ENCODE measurements at regions not wholly inside any gene's neighbourhood (a gene's known extent, or its start where the extent isn't known, plus 50 kb on each side); places are given as distances from the start of the nearest gene placed in this dataset.

DNA sequence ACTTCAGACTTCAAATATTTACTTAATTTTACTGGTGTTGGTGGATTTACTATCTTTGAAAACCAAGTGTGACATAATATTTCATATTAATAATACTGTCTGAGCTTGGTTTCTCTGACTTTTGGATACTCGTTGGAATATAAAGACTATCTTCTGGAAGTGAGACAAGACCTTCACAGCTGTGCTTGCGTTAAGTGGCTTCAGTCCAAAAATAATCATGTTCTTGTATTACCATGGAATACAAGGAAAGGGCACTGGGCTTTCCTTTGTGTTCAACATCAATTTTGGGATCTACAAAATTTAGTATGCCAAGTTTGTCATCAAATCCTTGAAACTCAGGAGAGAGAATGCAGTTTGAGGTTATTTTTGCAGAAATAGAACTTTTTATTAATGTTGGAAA lies 712.4 kb upstream of the LCORL start:
- H3K27me3 ChIP-seq (ENCODE audit: control insufficient read depth in 2 of 2, insufficient read depth in 2 of 2, low read length in 2 of 2) = no peaks in the 10 kb centered on the region
- H3K9me3 ChIP-seq (ENCODE audit: control insufficient read depth in 2 of 3, low read length in 3 of 3) = no peaks in the 10 kb centered on the region
- peaks cover 0 to 8% (median 0%) of the 10 kb centered on the region in 11 donors for H3K9me3 Mint-ChIP-seq
- ATAC-seq (no peak), DNase-seq (no peak)
- no peak overlapping the region for H3K27ac Mint-ChIP-seq
- H3K36me3 Mint-ChIP-seq = no peaks in the 10 kb centered on the region
- POLR2A ChIA-PET = no interaction called here
- no peak overlapping the region for H3K4me3 Mint-ChIP-seq
- peaks cover 0 to 1% (median 0%) of the 10 kb centered on the region in 7 donors for H3K4me1 Mint-ChIP-seq
- H3K27ac ChIP-seq (ENCODE audit: low read depth, low read length) = no peak overlapping the region
- no peaks in the 10 kb centered on the region for H3K27me3 Mint-ChIP-seq
- no peaks in the 10 kb centered on the region for H3K36me3 ChIP-seq (ENCODE audit: control insufficient read depth in 2 of 3, insufficient read depth in 3 of 3, low read length in 3 of 3)
- H3K4me1 ChIP-seq (ENCODE audit: control insufficient read depth in 2 of 2, insufficient read depth in 2 of 2, low read length in 2 of 2) = no peaks in the 10 kb centered on the region
- no peak overlapping the region for H3K4me3 ChIP-seq (ENCODE audit: low read length)
- CTCF ChIA-PET = no interaction called here
- intact Hi-C loops (cut with micrococcal nuclease) = no loop called here

DNA sequence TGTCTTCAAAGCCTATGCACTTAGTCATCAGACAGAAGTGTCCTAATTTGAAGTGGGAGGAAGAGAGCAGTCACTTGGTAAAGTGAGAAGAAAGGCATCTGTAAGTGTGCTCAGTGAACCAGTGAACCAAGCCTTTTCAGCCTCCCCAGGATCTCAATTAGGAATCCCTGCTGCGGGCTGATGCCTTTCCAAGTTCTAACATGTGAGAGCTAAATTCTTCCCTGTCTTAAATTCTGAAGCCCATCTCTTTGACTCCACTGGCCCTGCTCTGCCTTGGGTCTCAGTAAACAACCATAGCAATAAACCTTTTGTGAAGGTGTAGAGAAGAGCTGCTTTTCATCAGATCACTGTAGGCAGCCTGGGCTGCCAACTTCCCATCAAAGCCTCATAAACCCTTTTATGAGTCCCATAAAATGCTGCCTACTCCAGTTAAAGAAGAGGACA lies 701.2 kb upstream of the LCORL start:
- DNase-seq (no peak), ATAC-seq (no peak)
- intact Hi-C loops (cut with micrococcal nuclease) = no loop called here
- no peaks in the 10 kb centered on the region for H3K36me3 Mint-ChIP-seq
- no peaks in the 10 kb centered on the region for H3K4me1 ChIP-seq (ENCODE audit: control insufficient read depth in 2 of 2, insufficient read depth in 2 of 2, low read length in 2 of 2)
- no peak overlapping the region for H3K4me3 ChIP-seq (ENCODE audit: low read length)
- H3K4me1 Mint-ChIP-seq = no peaks in the 10 kb centered on the region
- H3K27ac ChIP-seq (ENCODE audit: low read depth, low read length) = no peak overlapping the region
- no peaks in the 10 kb centered on the region for H3K27me3 ChIP-seq (ENCODE audit: control insufficient read depth in 2 of 2, insufficient read depth in 2 of 2, low read length in 2 of 2)
- H3K9me3 ChIP-seq (ENCODE audit: control insufficient read depth in 2 of 3, low read length in 3 of 3) = no peaks in the 10 kb centered on the region
- no peak overlapping the region for H3K4me3 Mint-ChIP-seq
- H3K27ac Mint-ChIP-seq = no peak overlapping the region
- no peaks in the 10 kb centered on the region for H3K36me3 ChIP-seq (ENCODE audit: control insufficient read depth in 2 of 3, insufficient read depth in 3 of 3, low read length in 3 of 3)
- peaks cover 0 to 7% (median 0%) of the 10 kb centered on the region in 5 donors for H3K27me3 Mint-ChIP-seq
- POLR2A ChIA-PET = no interaction called here
- CTCF ChIA-PET = no interaction called here
- H3K9me3 Mint-ChIP-seq = peaks cover 0 to 12% (median 3%) of the 10 kb centered on the region in 11 donors

DNA sequence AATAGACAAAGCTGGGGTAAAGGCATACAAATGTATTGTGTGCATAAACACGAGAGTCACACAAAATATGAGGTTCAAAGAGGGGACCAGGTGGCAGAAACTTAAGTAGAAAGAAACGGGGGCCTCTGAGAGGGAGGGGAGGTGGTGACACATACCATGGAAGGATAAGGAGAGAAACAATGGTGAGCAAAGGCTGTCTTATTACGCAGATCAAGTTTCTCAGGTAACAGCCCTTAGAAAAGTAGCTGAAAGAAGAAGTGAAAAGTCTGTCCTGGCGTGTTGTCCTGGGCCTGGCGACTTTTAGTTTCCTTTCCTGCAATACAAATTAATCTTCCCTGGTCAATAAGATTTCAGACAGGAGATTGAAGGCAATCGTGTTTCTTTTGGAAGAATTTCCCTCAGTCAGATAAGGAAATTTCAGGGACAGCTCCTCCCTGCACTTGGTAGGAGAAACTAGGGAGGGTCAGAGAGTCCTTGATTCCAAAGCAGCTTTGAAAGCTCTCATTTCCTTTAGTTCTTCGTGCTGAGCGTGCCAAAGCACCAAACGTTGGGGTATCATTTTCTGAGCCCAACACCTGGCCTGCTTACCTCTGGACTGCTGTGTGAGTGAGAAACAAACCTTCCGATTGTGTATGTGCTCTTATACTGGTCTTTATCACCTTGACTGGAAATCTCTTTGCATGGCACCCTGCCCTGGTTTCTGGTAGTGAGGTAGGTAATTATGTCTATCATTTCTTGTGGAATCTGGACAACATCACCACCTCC lies 676.7 kb upstream of the LCORL start:
- Histone ChIP-seq H3K27me3 (ENCODE audit: control insufficient read depth in 2 of 2, insufficient read depth in 2 of 2, low read length in 2 of 2) (no peaks in the 10 kb centered on the region), H3K4me1 (ENCODE audit: control insufficient read depth in 2 of 2, insufficient read depth in 2 of 2, low read length in 2 of 2) (no peaks in the 10 kb centered on the region), H3K27ac (ENCODE audit: low read depth, low read length) (no peak overlapping the region), H3K9me3 (ENCODE audit: control insufficient read depth in 2 of 3, low read length in 3 of 3) (no peaks in the 10 kb centered on the region), H3K4me3 (ENCODE audit: low read length) (no peak overlapping the region), H3K36me3 (ENCODE audit: control insufficient read depth in 2 of 3, insufficient read depth in 3 of 3, low read length in 3 of 3) (no peaks in the 10 kb centered on the region)
- CTCF ChIA-PET = no interaction called here
- Mint-ChIP-seq H3K4me1 (no peaks in the 10 kb centered on the region), H3K27ac (no peak overlapping the region), H3K4me3 (no peak overlapping the region), H3K9me3 (peaks cover 0 to 6% (median 0%) of the 10 kb centered on the region in 11 donors), H3K27me3 (peaks cover 0 to 7% (median 3%) of the 10 kb centered on the region in 5 donors), H3K36me3 (no peaks in the 10 kb centered on the region)
- DNase-seq (no peak), ATAC-seq (no peak)
- POLR2A ChIA-PET = no interaction called here
- intact Hi-C loops (cut with micrococcal nuclease) = no loop called here

DNA sequence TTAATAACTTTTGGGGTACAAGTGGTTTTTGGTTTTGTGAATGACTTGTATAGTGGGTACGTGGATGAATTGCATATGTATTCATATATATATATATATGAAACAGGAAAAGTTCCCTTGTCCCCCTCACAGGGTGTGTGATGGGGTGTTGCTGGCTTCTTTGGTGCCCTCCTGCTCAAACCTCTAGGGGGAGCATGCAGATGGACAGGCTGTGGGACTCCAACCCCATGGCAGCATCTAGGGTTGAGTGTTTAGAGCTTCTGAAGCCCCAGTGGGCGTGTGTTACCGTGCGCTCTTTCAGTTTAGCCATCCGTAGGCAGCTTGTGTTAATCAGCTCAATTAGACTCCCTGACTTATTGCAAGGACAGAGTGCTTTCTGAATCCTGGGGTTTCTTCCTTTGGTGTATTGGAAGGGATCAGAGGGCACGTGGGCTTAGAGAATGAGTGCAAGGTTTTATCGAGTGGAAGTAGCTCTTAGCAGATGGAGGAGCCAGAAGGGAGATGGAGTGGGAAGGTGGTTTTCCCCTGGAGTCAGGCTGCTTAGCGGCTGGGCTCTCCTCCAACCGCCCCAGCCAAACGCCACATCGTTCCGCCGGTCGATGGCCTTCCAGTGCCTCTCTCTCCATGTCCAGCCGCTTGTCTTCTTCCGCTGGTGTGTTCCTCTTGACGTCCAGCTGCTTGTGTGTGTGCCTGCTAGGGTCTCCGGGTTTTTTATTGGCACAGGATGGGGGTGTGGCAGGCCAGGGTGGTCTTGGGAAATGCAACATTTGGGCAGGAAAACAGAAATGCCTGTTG lies 674.4 kb upstream of the LCORL start:
- Mint-ChIP-seq H3K36me3 (no peaks in the 10 kb centered on the region), H3K4me1 (no peaks in the 10 kb centered on the region), H3K4me3 (no peak overlapping the region), H3K9me3 (no peaks in the 10 kb centered on the region), H3K27me3 (peaks cover 5 to 16% (median 7%) of the 10 kb centered on the region in 5 donors), H3K27ac (no peak overlapping the region)
- ATAC-seq (no peak), DNase-seq (no peak)
- CTCF ChIA-PET = no interaction called here
- Histone ChIP-seq H3K27ac (ENCODE audit: low read depth, low read length) (no peak overlapping the region), H3K9me3 (ENCODE audit: control insufficient read depth in 2 of 3, low read length in 3 of 3) (no peaks in the 10 kb centered on the region), H3K27me3 (ENCODE audit: control insufficient read depth in 2 of 2, insufficient read depth in 2 of 2, low read length in 2 of 2) (peaks cover 3% of the 10 kb centered on the region in 2 donors), H3K4me1 (ENCODE audit: control insufficient read depth in 2 of 2, insufficient read depth in 2 of 2, low read length in 2 of 2) (no peaks in the 10 kb centered on the region), H3K36me3 (ENCODE audit: control insufficient read depth in 2 of 3, insufficient read depth in 3 of 3, low read length in 3 of 3) (no peaks in the 10 kb centered on the region), H3K4me3 (ENCODE audit: low read length) (no peak overlapping the region)
- POLR2A ChIA-PET = no interaction called here
- intact Hi-C loops (cut with micrococcal nuclease) = no loop called here

DNA sequence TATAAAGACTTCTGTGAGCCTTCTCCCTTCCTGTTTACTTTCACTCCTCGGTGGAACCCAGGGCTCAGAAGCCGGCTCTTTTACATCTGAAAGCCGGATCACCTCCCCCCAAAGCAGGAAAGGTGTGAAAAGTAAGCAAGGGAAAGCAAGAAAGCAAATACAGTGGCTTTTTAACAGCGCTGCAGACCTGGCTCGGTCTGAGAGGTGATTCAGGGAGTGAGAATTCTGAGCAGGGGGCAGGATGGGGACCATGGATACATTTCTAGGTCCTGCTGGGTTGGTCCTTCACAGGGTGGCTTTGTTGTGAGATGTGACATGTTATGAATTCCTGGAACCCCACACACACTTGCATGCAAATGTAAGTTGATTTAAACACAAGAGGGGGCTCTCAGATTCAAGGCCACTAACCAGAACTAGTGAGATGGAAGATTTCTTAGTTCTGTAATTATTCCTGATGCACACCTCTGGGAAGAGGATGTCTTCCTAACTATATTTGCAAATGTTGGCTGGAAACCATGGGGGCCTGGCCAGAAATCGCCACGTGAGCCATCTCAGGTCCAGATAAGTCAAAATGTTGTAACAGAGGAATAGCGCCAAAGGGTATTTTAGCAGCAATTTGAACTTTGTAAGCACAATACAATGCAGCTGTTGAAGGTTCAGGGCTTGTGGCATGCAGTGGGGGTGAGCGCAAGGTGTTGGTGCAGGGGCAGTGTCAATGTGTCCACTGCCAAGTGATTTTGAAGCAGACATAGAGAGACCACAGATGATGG lies 670.1 kb upstream of the LCORL start:
- no peaks in the 10 kb centered on the region for H3K9me3 ChIP-seq (ENCODE audit: control insufficient read depth in 2 of 3, low read length in 3 of 3)
- Mint-ChIP-seq H3K27ac (no peak overlapping the region), H3K27me3 (peaks cover 7 to 21% (median 9%) of the 10 kb centered on the region in 5 donors), H3K36me3 (no peaks in the 10 kb centered on the region), H3K4me3 (no peak overlapping the region), H3K9me3 (no peaks in the 10 kb centered on the region), H3K4me1 (no peaks in the 10 kb centered on the region)
- H3K4me3 ChIP-seq (ENCODE audit: low read length) = no peak overlapping the region
- H3K36me3 ChIP-seq (ENCODE audit: control insufficient read depth in 2 of 3, insufficient read depth in 3 of 3, low read length in 3 of 3) = no peaks in the 10 kb centered on the region
- POLR2A ChIA-PET = no interaction called here
- intact Hi-C loops (cut with micrococcal nuclease) = no loop called here
- CTCF ChIA-PET = no interaction called here
- ATAC-seq (no peak), DNase-seq (no peak)
- H3K4me1 ChIP-seq (ENCODE audit: control insufficient read depth in 2 of 2, insufficient read depth in 2 of 2, low read length in 2 of 2) = no peaks in the 10 kb centered on the region
- peaks cover 3 to 10% of the 10 kb centered on the region in 2 donors for H3K27me3 ChIP-seq (ENCODE audit: control insufficient read depth in 2 of 2, insufficient read depth in 2 of 2, low read length in 2 of 2)
- H3K27ac ChIP-seq (ENCODE audit: low read depth, low read length) = no peak overlapping the region

DNA sequence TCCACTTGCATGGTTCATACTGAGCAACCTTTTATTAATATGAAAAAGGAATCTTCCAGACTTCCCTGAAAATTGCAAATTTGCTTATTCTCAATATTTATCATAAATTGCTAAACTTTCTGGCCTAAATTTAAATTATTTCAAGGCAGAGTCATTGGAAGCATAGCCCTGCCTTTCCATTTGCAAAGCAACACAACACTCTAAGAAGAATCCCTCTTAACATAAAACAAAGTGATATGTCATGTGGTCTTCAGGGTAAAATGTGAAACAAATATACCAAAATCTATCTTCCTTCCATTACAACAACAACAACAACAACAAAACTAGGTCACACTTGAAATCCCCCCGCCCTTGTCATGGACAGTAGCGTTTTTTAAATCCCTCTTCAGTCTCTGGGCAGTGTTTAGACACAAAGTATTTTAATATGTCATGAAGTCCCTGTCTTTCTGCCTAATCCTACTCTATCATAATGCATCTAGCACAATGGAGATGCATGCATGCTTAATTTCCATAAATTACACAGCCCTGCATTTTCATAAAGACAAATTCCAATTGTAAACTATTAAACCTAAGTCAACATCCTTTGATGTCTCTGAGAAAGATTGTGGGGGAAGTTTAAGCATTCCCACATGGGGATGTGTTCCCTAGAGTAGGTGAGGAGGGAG lies 668.9 kb upstream of the LCORL start:
- ChIA-PET POLR2A (no interaction called here), CTCF (no interaction called here)
- Histone ChIP-seq H3K27ac (ENCODE audit: low read depth, low read length) (no peak overlapping the region), H3K9me3 (ENCODE audit: control insufficient read depth in 2 of 3, low read length in 3 of 3) (no peaks in the 10 kb centered on the region), H3K27me3 (ENCODE audit: control insufficient read depth in 2 of 2, insufficient read depth in 2 of 2, low read length in 2 of 2) (peaks cover 3 to 10% of the 10 kb centered on the region in 2 donors), H3K4me1 (ENCODE audit: control insufficient read depth in 2 of 2, insufficient read depth in 2 of 2, low read length in 2 of 2) (no peaks in the 10 kb centered on the region), H3K36me3 (ENCODE audit: control insufficient read depth in 2 of 3, insufficient read depth in 3 of 3, low read length in 3 of 3) (no peaks in the 10 kb centered on the region), H3K4me3 (ENCODE audit: low read length) (no peak overlapping the region)
- Mint-ChIP-seq H3K27me3 (peaks cover 7 to 21% (median 9%) of the 10 kb centered on the region in 5 donors), H3K27ac (no peak overlapping the region), H3K9me3 (no peaks in the 10 kb centered on the region), H3K4me1 (no peaks in the 10 kb centered on the region), H3K36me3 (no peaks in the 10 kb centered on the region), H3K4me3 (no peak overlapping the region)
- ATAC-seq (no peak), DNase-seq (no peak)
- intact Hi-C loops (cut with micrococcal nuclease) = no loop called here
